WTC11 (cell line): ENCODE measurements at regions not wholly inside any gene's neighbourhood (a gene's known extent, or its start where the extent isn't known, plus 50 kb on each side); places are given as distances from the start of the nearest gene placed in this dataset.

Source experiments
- ATAC-seq: fragments of 200-7000 bp; cut with Tn5 transposase; 2 replicates; pipeline ENCODE4 v1.10.0; 2021; ENCODE audit warnings: mild to moderate bottlenecking, moderate library complexity
- CTCF ChIA-PET: fragments of 300-600 bp; sonication (Branson Sonifier 250); formaldehyde crosslinking; loops from one replicate; lab custom pipeline; 2021; ENCODE audit warnings: antibody characterized with exemption; lab: Charles Lee
- POLR2A ChIA-PET: fragments of 350-600 bp; sonication (Branson Sonifier 250); formaldehyde crosslinking; loops from one replicate; lab custom pipeline; 2021; ENCODE audit warnings: antibody characterized with exemption; lab: Charles Lee
- DNase-seq: peaks from one replicate; pipeline ENCODE4 v3.0.0; 2021; ENCODE audit warnings: low spot score
- H3K27ac Mint-ChIP-seq: 2 replicates; pipeline ENCODE4 v1.8.0; 2021; ENCODE audit warnings: mixed read lengths
- H3K27me3 Mint-ChIP-seq: 2 replicates; pipeline ENCODE4 v1.8.0; 2021; ENCODE audit warnings: low read depth, mild to moderate bottlenecking, moderate library complexity, mixed read lengths
- H3K36me3 Mint-ChIP-seq: 2 replicates; pipeline ENCODE4 v1.8.0; 2021; ENCODE audit warnings: mixed read lengths
- H3K4me1 Mint-ChIP-seq: 2 replicates; pipeline ENCODE4 v1.8.0; 2022; ENCODE audit warnings: mixed read lengths
- H3K4me3 Mint-ChIP-seq: 2 replicates; pipeline ENCODE4 v1.8.0; 2021; ENCODE audit warnings: mild to moderate bottlenecking, moderate library complexity, mixed read lengths
- H3K9me3 Mint-ChIP-seq: 2 replicates; pipeline ENCODE4 v1.8.0; 2021; ENCODE audit warnings: mixed read lengths
- ATF1 ChIP-seq: sonication (generic); formaldehyde crosslinking; IDR thresholded peaks from 2 replicates; pipeline ENCODE4 v1.8.1; 2023; ENCODE audit warnings: mild to moderate bottlenecking, moderate library complexity, missing genetic modification reagents
- E2F5 ChIP-seq: sonication (generic); formaldehyde crosslinking; IDR thresholded peaks from 2 replicates; pipeline ENCODE4 v1.8.1; 2022; ENCODE audit warnings: mild to moderate bottlenecking, moderate library complexity, missing genetic modification reagents
- ESRRA ChIP-seq: sonication (generic); formaldehyde crosslinking; IDR thresholded peaks from 2 replicates; pipeline ENCODE4 v1.8.1; 2022; ENCODE audit warnings: mild to moderate bottlenecking, missing genetic modification reagents, borderline replicate concordance
- GRHL2 ChIP-seq: fragments of 250-450 bp; sonication (Bioruptor Pico); IDR thresholded peaks from 2 replicates; pipeline ENCODE4 v1.8.0; 2022; ENCODE audit warnings: mild to moderate bottlenecking, moderate library complexity; ENCODE audit not compliant: insufficient replicate concordance, severe bottlenecking
- JAZF1 ChIP-seq: fragments of 250-450 bp; sonication (Bioruptor Pico); IDR thresholded peaks from 2 replicates; pipeline ENCODE4 v1.9.0; 2021; ENCODE audit warnings: moderate library complexity, mild to moderate bottlenecking, inconsistent platforms
- MYBL2 ChIP-seq: sonication (generic); formaldehyde crosslinking; IDR thresholded peaks from 2 replicates; pipeline ENCODE4 v1.8.1; 2023; ENCODE audit warnings: mild to moderate bottlenecking, moderate library complexity, missing genetic modification reagents
- NFYB ChIP-seq: sonication (generic); formaldehyde crosslinking; conservative IDR thresholded peaks from 2 replicates; pipeline ENCODE4 v1.8.0; 2022; ENCODE audit warnings: low read depth, missing genetic modification reagents
- NR2C2 ChIP-seq: sonication (generic); formaldehyde crosslinking; IDR thresholded peaks from 2 replicates; pipeline ENCODE4 v1.8.0; 2022; ENCODE audit warnings: mild to moderate bottlenecking, missing genetic modification reagents
- PRRX2 ChIP-seq: fragments of 250-450 bp; sonication (Bioruptor Pico); IDR thresholded peaks from 2 replicates; pipeline ENCODE4 v1.8.0; 2021; ENCODE audit warnings: mild to moderate bottlenecking
- TP53 ChIP-seq: sonication (generic); formaldehyde crosslinking; IDR thresholded peaks from 2 replicates; pipeline ENCODE4 v1.8.1; 2023; ENCODE audit warnings: mild to moderate bottlenecking, missing genetic modification reagents
- ZBTB21 ChIP-seq: sonication (generic); formaldehyde crosslinking; IDR thresholded peaks from 2 replicates; pipeline ENCODE4 v1.8.1; 2023; ENCODE audit warnings: mild to moderate bottlenecking, missing genetic modification reagents, borderline replicate concordance
- ZNF232 ChIP-seq: sonication (generic); formaldehyde crosslinking; IDR thresholded peaks from 2 replicates; pipeline ENCODE4 v1.8.0; 2022; ENCODE audit warnings: mild to moderate bottlenecking, missing genetic modification reagents
- ZNF263 ChIP-seq: sonication (generic); formaldehyde crosslinking; IDR thresholded peaks from 2 replicates; pipeline ENCODE4 v1.8.1; 2022; ENCODE audit warnings: low read depth, mild to moderate bottlenecking, moderate library complexity, missing genetic modification reagents
- ZNF281 ChIP-seq: sonication (generic); formaldehyde crosslinking; IDR thresholded peaks from 2 replicates; pipeline ENCODE4 v1.8.0; 2023; ENCODE audit warnings: mild to moderate bottlenecking, missing genetic modification reagents
- ZNF416 ChIP-seq: fragments of 250-450 bp; sonication (Bioruptor Pico); IDR thresholded peaks from 2 replicates; pipeline ENCODE4 v1.9.0; 2021; ENCODE audit warnings: mild to moderate bottlenecking, inconsistent platforms
- TF ChIP-seq, protein P1 (sequence below): sonication (generic); formaldehyde crosslinking; IDR thresholded peaks from 2 replicates; pipeline ENCODE4 v1.8.1; 2023; ENCODE audit warnings: mild to moderate bottlenecking, missing genetic modification reagents, moderate library complexity
- TF ChIP-seq, protein P2 (sequence below): sonication (generic); formaldehyde crosslinking; IDR thresholded peaks from 2 replicates; pipeline ENCODE4 v1.8.0; 2023; ENCODE audit warnings: missing genetic modification reagents
- TF ChIP-seq, protein P3 (sequence below): sonication (generic); formaldehyde crosslinking; IDR thresholded peaks from 2 replicates; pipeline ENCODE4 v1.8.1; 2022; ENCODE audit warnings: low read depth, mild to moderate bottlenecking, moderate library complexity, missing genetic modification reagents, borderline replicate concordance
- TF ChIP-seq, protein P4 (sequence below): sonication (generic); formaldehyde crosslinking; IDR thresholded peaks from 2 replicates; pipeline ENCODE4 v1.8.0; 2022; ENCODE audit warnings: mild to moderate bottlenecking, missing genetic modification reagents
- TF ChIP-seq, protein P5 (sequence below): sonication (generic); formaldehyde crosslinking; conservative IDR thresholded peaks from 2 replicates; pipeline ENCODE4 v1.8.1; 2022; ENCODE audit warnings: mild to moderate bottlenecking, missing genetic modification reagents
- TF ChIP-seq, protein P6 (sequence below): fragments of 250-450 bp; sonication (Bioruptor Pico); conservative IDR thresholded peaks from 2 replicates; pipeline ENCODE4 v1.9.0; 2021; ENCODE audit warnings: mild to moderate bottlenecking

DNA sequence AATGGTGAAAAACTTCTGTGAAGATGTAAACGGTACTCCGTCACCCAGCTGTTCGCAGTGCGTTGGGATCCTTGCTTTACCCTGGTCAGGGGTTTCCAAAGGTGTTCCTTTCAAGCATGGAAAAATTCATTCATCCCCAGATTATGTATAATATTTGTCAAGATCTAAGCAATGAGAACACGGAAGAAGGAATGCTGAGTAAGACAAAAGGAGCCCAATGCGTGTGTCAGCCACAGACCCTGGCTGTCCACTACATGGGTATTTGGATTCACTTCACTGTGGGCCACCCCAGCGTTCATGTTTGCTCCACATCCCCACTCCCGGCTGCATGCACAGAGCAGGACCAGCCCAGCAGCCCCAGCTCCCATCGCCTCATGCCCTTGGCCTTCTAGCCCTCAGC is 241.3 kb upstream of the CELF2 start (continued):
- no peak for TF ChIP-seq NFYB (CRISPR knock-in tag)
- TF ChIP-seq, protein P1, sequence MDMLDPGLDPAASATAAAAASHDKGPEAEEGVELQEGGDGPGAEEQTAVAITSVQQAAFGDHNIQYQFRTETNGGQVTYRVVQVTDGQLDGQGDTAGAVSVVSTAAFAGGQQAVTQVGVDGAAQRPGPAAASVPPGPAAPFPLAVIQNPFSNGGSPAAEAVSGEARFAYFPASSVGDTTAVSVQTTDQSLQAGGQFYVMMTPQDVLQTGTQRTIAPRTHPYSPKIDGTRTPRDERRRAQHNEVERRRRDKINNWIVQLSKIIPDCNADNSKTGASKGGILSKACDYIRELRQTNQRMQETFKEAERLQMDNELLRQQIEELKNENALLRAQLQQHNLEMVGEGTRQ (CRISPR knock-in tag), result no peak
- TF ChIP-seq TP53 (CRISPR knock-in tag), result no peak
- TF ChIP-seq, protein P2, sequence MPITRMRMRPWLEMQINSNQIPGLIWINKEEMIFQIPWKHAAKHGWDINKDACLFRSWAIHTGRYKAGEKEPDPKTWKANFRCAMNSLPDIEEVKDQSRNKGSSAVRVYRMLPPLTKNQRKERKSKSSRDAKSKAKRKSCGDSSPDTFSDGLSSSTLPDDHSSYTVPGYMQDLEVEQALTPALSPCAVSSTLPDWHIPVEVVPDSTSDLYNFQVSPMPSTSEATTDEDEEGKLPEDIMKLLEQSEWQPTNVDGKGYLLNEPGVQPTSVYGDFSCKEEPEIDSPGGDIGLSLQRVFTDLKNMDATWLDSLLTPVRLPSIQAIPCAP (CRISPR knock-in tag), result no peak
- TF ChIP-seq, all 79 proteins: peak for 0

GRCh38 chr10:10777279-10777678 is 240.4 kb upstream of the CELF2 start:
- no peaks in the 10 kb centered on the region for H3K4me1 Mint-ChIP-seq
- POLR2A ChIA-PET, result no interaction called here
- TF ChIP-seq PRRX2 (no peak), NFYB (CRISPR knock-in tag) (no peak), ESRRA (CRISPR knock-in tag) (no peak), ZNF232 (CRISPR knock-in tag) (no peak), ZNF416 (no peak), NR2C2 (CRISPR knock-in tag) (no peak), E2F5 (CRISPR knock-in tag) (no peak), MYBL2 (CRISPR knock-in tag) (no peak), ZBTB21 (no peak), GRHL2 (CRISPR knock-in tag) (no peak), ZNF263 (CRISPR knock-in tag) (no peak), ZNF281 (CRISPR knock-in tag) (no peak), JAZF1 (CRISPR knock-in tag) (no peak), ATF1 (CRISPR knock-in tag) (no peak)
- TF ChIP-seq, protein P3, sequence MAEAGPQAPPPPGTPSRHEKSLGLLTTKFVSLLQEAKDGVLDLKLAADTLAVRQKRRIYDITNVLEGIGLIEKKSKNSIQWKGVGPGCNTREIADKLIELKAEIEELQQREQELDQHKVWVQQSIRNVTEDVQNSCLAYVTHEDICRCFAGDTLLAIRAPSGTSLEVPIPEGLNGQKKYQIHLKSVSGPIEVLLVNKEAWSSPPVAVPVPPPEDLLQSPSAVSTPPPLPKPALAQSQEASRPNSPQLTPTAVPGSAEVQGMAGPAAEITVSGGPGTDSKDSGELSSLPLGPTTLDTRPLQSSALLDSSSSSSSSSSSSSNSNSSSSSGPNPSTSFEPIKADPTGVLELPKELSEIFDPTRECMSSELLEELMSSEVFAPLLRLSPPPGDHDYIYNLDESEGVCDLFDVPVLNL (CRISPR knock-in tag), result no peak
- TF ChIP-seq, protein P4, sequence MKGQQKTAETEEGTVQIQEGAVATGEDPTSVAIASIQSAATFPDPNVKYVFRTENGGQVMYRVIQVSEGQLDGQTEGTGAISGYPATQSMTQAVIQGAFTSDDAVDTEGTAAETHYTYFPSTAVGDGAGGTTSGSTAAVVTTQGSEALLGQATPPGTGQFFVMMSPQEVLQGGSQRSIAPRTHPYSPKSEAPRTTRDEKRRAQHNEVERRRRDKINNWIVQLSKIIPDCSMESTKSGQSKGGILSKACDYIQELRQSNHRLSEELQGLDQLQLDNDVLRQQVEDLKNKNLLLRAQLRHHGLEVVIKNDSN (CRISPR knock-in tag), result no peak
- TF ChIP-seq, protein P5, sequence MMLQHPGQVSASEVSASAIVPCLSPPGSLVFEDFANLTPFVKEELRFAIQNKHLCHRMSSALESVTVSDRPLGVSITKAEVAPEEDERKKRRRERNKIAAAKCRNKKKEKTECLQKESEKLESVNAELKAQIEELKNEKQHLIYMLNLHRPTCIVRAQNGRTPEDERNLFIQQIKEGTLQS (CRISPR knock-in tag), result no peak
- TF ChIP-seq, protein P6, sequence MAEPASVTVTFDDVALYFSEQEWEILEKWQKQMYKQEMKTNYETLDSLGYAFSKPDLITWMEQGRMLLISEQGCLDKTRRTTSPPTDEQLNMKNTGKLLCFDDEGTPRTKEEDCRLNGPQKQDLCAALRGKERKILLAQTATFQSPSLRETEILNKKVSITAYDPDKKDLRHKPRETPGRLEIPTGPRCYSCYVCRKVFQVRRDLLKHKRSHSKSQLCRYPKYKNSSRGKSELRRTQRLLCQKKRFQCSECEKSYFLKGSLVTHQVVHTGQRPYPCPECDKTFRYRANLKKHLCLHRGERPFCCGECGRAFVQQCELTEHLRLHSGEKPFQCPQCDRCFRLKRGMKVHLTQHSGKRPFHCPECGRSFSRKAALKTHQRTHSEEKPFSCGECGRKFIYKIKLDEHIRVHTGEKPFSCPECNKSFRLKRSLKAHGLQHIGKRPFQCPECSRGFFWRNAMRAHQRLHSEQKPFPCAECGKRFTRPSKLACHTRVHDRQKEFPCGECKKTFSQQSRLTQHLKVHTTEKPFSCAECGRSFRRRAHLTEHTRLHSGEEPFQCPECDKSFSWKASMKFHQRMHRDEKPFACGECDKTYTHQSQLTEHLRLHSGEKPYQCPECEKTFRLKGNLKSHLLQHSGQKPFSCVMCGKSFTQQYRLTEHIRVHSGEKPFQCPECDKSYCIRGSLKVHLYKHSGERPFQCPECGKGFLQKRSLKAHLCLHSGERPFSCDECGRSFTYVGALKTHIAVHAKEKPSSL (CRISPR knock-in tag), result no peak
- TF ChIP-seq, all 79 proteins: peak for 0
- Mint-ChIP-seq H3K36me3 (no peaks in the 10 kb centered on the region), H3K27ac (no peak overlapping the region), H3K9me3 (peaks cover 6% of the 10 kb centered on the region), H3K4me3 (no peak overlapping the region), H3K27me3 (no peaks in the 10 kb centered on the region)
- CTCF ChIA-PET, result no interaction called here
- no peak for DNase-seq
- no peak for ATAC-seq
